GM12891 (cell line): ENCODE measurements at regions not wholly inside any gene's neighbourhood (a gene's known extent, or its start where the extent isn't known, plus 50 kb on each side); places are given as distances from the start of the nearest gene placed in this dataset.

Experiments used
- DNase-seq: peaks from one replicate; pipeline ENCODE4 v3.0.0; 2011; ENCODE audit warnings: low spot score; ENCODE audit not compliant: insufficient read length
- FAIRE-seq: peaks from 2 replicates; lab custom pipeline; 2011; peaks lifted over from hg19 to GRCh38; lab: Jason Lieb, UNC
- PAX5 ChIP-seq: IDR thresholded peaks from 2 replicates; pipeline ENCODE4 v1.6.1; 2011; ENCODE audit warnings: low read length, moderate library complexity, mild to moderate bottlenecking; ENCODE audit not compliant: insufficient read depth, severe bottlenecking
- POLR2A ChIP-seq: IDR thresholded peaks from 2 replicates; pipeline ENCODE4 v1.6.1; 2011; ENCODE audit warnings: low read depth, low read length, control low read depth
- POLR2AphosphoS5 ChIP-seq: IDR thresholded peaks from 2 replicates; pipeline ENCODE4 v1.6.1; 2011; ENCODE audit warnings: low read depth, low read length, control low read depth
- POU2F2 ChIP-seq: IDR thresholded peaks from 2 replicates; pipeline ENCODE4 v1.6.1; 2011; ENCODE audit warnings: low read depth, mild to moderate bottlenecking, control low read depth, low read length, moderate library complexity
- SPI1 ChIP-seq: IDR thresholded peaks from 2 replicates; pipeline ENCODE4 v1.6.1; 2011; ENCODE audit warnings: low read depth, low read length, control low read depth
- TAF1 ChIP-seq: IDR thresholded peaks from 2 replicates; pipeline ENCODE4 v1.6.1; 2011; ENCODE audit warnings: low read depth, low read length, control low read depth

GRCh38 chr2:107772353-107772752 lies 54.3 kb upstream of the RGPD4 start:
- DNase-seq (no peak), FAIRE-seq (no peak)
- no peak for TF ChIP-seq POLR2AphosphoS5
- no peak for TF ChIP-seq POU2F2
- TF ChIP-seq PAX5: no peak
- no peak for TF ChIP-seq SPI1
- TF ChIP-seq POLR2A: no peak
- TF ChIP-seq TAF1: no peak

- FAIRE-seq (no peak), DNase-seq (no peak)
- TF ChIP-seq POU2F2 (no peak), POLR2A (no peak), POLR2AphosphoS5 (no peak), SPI1 (no peak), TAF1 (no peak), PAX5 (no peak)
Observed at GRCh38 chr2:107775211-107775610, 51.5 kb upstream of the RGPD4 start.

GRCh38 chr2:107775791-107776190 lies 50.9 kb upstream of the RGPD4 start:
- DNase-seq (no peak), FAIRE-seq (no peak)
- TF ChIP-seq POLR2AphosphoS5 (no peak), SPI1 (no peak), POU2F2 (no peak), TAF1 (no peak), PAX5 (no peak), POLR2A (no peak)

DNA sequence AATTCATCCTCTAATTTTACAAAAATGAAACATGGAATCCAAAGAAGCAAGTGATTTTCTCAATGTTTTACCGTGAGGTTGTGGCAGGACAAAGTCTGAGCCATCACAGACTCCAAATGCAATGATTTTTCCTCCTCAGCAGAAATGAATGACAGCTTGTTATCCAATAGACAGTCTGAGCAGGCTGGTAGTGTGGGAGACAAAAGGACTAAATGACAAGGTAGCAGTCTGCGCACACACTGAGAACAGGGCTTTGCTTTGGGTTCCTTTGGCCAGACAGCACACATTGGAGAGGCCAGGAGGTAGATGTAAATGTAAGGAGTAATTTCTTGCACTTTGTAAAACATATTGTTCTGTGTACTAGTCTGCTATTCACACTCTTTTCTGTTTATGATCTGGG lies 50.3 kb upstream of the RGPD4 start:
- DNase-seq: no peak
- TF ChIP-seq POLR2AphosphoS5 (no peak), TAF1 (no peak), POLR2A (no peak), PAX5 (no peak), SPI1 (no peak), POU2F2 (no peak)
- no peak for FAIRE-seq
